8988T (cell line): ENCODE measurements at regions not wholly inside any gene's neighbourhood (a gene's known extent, or its start where the extent isn't known, plus 50 kb on each side); places are given as distances from the start of the nearest gene placed in this dataset.

Experiments
- DNase-seq: peaks from one replicate; pipeline ENCODE4 v3.0.0; 2011

GRCh38 chr2:23132000-23132399, 253.0 kb upstream of the KLHL29 start:
- no peak for DNase-seq

- DNase-seq, result no peak
Observed at GRCh38 chr2:23132823-23133595, 252.0 kb upstream of the KLHL29 start.

- DNase-seq, result no peak
Observed at GRCh38 chr2:23134726-23135125, 250.3 kb upstream of the KLHL29 start.

GRCh38 chr2:23135481-23136100, 249.4 kb upstream of the KLHL29 start:
- DNase-seq, result no peak

- no peak for DNase-seq
Observed at GRCh38 chr2:23137166-23137565, 247.8 kb upstream of the KLHL29 start.

- DNase-seq, result no peak
Observed at GRCh38 chr2:23138701-23139100, 246.3 kb upstream of the KLHL29 start.

GRCh38 chr2:23145460-23145859, 239.5 kb upstream of the KLHL29 start:
- no peak for DNase-seq

GRCh38 chr2:23146011-23146410, 239.0 kb upstream of the KLHL29 start:
- DNase-seq, result no peak

- no peak for DNase-seq
Observed at GRCh38 chr2:23148342-23148741, 236.6 kb upstream of the KLHL29 start.

GRCh38 chr2:23149777-23150176, 235.2 kb upstream of the KLHL29 start:
- no peak for DNase-seq

GRCh38 chr2:23153484-23153883, 231.5 kb upstream of the KLHL29 start:
- no peak for DNase-seq

- no peak for DNase-seq
Observed at GRCh38 chr2:23155022-23155421, 230.0 kb upstream of the KLHL29 start.

GRCh38 chr2:23157812-23158211, 227.2 kb upstream of the KLHL29 start:
- no peak for DNase-seq

GRCh38 chr2:23158306-23158705, 226.7 kb upstream of the KLHL29 start:
- no peak for DNase-seq

GRCh38 chr2:23159746-23160405, 225.1 kb upstream of the KLHL29 start:
- DNase-seq, result no peak

- DNase-seq, result no peak
Observed at GRCh38 chr2:23164173-23164572, 220.8 kb upstream of the KLHL29 start.

GRCh38 chr2:23169896-23170295, 215.1 kb upstream of the KLHL29 start:
- DNase-seq, result no peak

- DNase-seq, result no peak
Observed at GRCh38 chr2:23171108-23171507, 213.9 kb upstream of the KLHL29 start.

- no peak for DNase-seq
Observed at GRCh38 chr2:23178396-23178795, 206.6 kb upstream of the KLHL29 start.

- DNase-seq, result no peak
Observed at GRCh38 chr2:23183733-23184132, 201.2 kb upstream of the KLHL29 start.

- DNase-seq, result no peak
Observed at GRCh38 chr2:23198316-23199114, 186.5 kb upstream of the KLHL29 start.

- no peak for DNase-seq
Observed at GRCh38 chr2:23199115-23199918, 185.7 kb upstream of the KLHL29 start.
